ENCODE measurements at regions not wholly inside any gene's neighbourhood (a gene's known extent, or its start where the extent isn't known, plus 50 kb on each side); places are given as distances from the start of the nearest gene placed in this dataset.

- no peak for DNase-seq
These were observed 97.4 kb downstream of the SHOX start for GRCh38 chrX:727738-728621.

DNA sequence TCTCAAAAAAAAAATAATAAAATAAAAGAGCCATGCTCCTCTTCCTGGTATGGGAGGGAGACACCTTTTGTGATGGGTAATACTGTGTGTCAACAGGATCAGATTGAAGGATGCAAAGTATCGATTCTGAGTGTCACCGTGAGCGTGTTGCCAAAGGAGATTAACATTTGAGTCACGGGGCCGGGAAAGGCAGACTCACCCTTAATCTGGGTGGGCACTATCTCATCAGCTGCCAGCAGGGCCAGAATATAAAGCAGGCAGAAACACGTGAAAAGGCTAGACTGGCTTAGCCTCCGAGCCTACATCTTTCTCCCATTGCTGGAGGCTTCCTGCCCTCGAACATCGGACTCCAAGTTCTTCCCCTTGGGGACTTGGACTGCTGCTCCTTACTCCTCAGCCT, 95.4 kb downstream of the SHOX start:
- no peak for DNase-seq

DNA sequence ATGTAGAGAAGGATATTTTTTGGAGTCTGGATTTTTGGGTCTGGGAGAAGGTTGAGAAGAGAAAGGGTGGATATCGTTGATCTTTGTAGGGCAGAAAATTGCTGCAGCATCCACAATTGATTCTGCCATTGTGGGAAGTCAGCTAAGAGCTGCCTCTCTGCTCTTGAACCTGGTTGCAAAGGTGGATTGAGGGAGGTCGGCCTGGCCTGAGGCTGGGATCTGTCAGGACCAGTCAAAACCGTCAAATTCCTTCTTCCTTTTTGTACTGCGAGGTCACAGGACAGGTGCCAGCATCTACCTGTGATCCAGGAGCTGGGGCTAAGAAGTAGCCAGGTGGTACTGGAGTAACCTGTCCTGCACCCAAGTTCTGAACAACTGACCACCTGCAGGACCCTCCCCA, 93.7 kb downstream of the SHOX start:
- DNase-seq, result no peak

DNA sequence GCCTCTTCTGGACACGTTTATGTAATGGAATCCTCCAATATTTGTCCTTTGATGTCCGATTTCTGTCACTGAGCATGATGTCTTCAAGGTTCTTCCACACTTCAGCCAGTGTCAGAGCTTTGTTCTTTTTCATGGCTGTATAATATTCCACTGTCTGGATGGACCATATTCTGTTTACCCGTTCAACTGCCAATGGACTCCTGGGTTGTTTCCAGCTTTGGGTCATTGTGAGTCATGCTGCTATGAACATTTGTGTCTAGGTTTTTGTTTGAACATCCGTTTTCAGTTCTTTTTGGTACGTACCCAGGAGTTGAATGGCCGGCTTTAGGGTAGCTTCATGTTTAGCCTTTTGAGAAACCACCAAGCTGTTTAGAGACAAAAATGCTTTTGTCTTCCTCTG, 93.2 kb downstream of the SHOX start:
- DNase-seq, result no peak

- no peak for DNase-seq
These were observed 90.8 kb downstream of the SHOX start for GRCh38 chrX:721354-721753.

- no peak for DNase-seq
These were observed 90.2 kb downstream of the SHOX start for GRCh38 chrX:720825-721224.

DNA sequence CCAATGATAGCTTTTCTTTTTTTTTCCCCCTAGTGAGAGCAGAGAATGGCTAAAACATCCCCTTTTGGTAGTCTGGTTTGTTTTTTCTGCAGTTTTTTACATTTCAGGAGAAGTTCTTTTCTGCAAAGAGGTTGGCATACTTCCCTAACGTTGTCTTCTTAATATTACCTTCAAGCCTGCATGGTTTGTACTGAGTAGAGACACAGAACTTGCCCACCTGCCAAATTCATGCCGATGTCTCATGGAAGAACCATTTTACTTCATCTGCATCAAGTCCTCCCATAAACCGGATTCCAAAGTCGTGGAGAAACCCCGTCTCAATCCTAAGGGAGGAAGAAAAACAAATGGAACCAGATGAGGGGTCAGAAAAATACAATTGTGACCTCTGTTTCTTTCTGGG, 89.7 kb downstream of the SHOX start:
- no peak for DNase-seq

- DNase-seq, result no peak
These were observed 85.5 kb downstream of the SHOX start for GRCh38 chrX:716136-716535.

DNA sequence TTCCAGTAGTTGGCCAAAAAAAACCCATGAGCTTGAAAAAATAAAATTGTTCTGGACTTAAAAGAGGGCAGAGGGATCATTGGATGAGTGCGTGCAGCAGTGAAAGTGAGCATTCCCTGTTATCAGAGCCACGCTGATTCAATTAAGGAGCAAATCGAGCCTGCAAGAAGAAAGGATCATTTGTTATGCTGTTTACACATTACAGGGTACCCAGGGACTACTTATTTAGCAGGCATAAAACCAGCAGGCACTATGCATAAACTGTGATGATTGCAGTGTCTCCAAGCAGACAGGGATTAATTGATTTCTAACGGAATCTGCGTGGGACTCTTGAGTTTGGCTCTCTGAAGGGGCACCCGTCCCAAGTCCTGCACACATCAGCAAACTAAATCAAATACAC, 83.5 kb downstream of the SHOX start:
- DNase-seq, result no peak
